MCF 10A (cell line): ENCODE measurements at regions not wholly inside any gene's neighbourhood (a gene's known extent, or its start where the extent isn't known, plus 50 kb on each side); places are given as distances from the start of the nearest gene placed in this dataset.
A peak's percentile ranks its signal among the peaks of the same experiment; 100 is the strongest.

ENCODE experiments used
- BruUV-seq: library from RNA; stranded (reverse); fragments of 400-500 nt; replicated peaks from 2 replicates; lab custom pipeline; 2021; lab: Mats Ljungman, UMichigan
- CTCF ChIA-PET: fragments of 300-600 bp; sonication (Branson Sonifier 250); formaldehyde crosslinking; extraction: SDS; loops from one replicate; lab custom pipeline; 2021; ENCODE audit warnings: antibody characterized with exemption, inconsistent platforms; lab: Yijun Ruan, JAX
- POLR2A ChIA-PET: fragments of 300-600, 350-650 bp; sonication (Branson Sonifier 250); formaldehyde crosslinking; extraction: SDS; loops from one replicate; lab custom pipeline; 2020; ENCODE audit warnings: antibody characterized with exemption, inconsistent platforms; lab: Yijun Ruan, JAX
- DNase-seq: peaks from one replicate; pipeline ENCODE4 v3.0.0-alpha.2; 2018; ENCODE audit not compliant: unreplicated experiment
- H3K27ac Mint-ChIP-seq: one replicate; pipeline ENCODE4 v1.8.0; 2022; ENCODE audit warnings: mild to moderate bottlenecking, low read depth, mixed read lengths; ENCODE audit not compliant: unreplicated experiment
- H3K27me3 Mint-ChIP-seq: one replicate; pipeline ENCODE4 v1.8.0; 2022; ENCODE audit warnings: mixed read lengths; ENCODE audit not compliant: insufficient read depth, unreplicated experiment
- H3K36me3 Mint-ChIP-seq: one replicate; pipeline ENCODE4 v1.8.0; 2022; ENCODE audit warnings: mild to moderate bottlenecking, moderate library complexity, mixed read lengths; ENCODE audit not compliant: insufficient read depth, unreplicated experiment
- H3K4me1 Mint-ChIP-seq: one replicate; pipeline ENCODE4 v1.8.0; 2022; ENCODE audit warnings: mixed read lengths; ENCODE audit not compliant: insufficient read depth, unreplicated experiment
- H3K4me3 Mint-ChIP-seq: one replicate; pipeline ENCODE4 v1.8.0; 2022; ENCODE audit warnings: mild to moderate bottlenecking, moderate library complexity, mixed read lengths; ENCODE audit not compliant: unreplicated experiment
- H3K9me3 Mint-ChIP-seq: one replicate; pipeline ENCODE4 v1.8.0; 2022; ENCODE audit warnings: mixed read lengths; ENCODE audit not compliant: unreplicated experiment
- CTCF ChIP-seq: fragments of 200-600 bp; IDR thresholded peaks from one replicate; pipeline ENCODE4 v1.8.0; 2022; ENCODE audit warnings: antibody characterized with exemption, mild to moderate bottlenecking; ENCODE audit not compliant: unreplicated experiment
- intact Hi-C: fragments of 100-400 bp; cut with micrococcal nuclease; formaldehyde crosslinking; loops from 2 replicates; pipeline ENCODE4 v1.14.1; 2022

DNA sequence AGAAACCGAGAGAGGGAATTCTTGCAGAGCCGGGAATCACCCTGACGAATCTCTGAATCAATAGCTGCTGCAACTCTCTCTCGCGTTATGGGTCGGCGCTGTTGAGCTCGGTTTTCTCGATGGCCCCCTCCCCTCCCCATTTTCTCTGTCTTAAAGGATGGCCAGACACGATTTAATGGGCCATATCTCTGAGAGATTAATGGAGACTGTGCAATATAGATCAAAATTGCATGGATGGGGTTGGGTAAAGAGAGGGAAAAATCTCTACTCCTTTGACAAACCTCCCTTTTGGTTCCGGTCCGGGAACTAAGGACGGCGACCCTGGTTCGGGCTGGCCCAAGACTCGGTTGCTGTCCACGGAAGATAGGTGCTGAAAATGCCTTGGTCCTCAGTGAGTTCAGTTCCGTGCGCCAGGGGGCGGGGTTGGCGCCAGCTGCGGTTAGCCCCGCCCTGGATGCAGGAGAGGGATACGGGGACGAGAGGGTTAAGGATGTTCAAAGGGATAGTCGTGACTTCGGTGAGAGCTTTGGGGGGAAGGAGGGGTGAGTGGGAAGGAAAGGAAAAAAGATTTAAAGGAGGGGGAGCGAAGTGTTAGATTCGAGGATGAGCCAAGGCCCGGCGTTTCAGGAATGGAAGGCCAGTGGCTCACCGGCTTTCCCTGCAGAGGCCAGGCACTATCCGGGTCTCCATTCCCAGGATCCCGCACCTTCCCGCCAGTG is 103.6 kb upstream of the HSD17B12 start:
- no peaks in the 10 kb centered on the region for H3K36me3 Mint-ChIP-seq
- ChIA-PET CTCF (interaction anchor here (0.6 to 3.0 kb wide), 11 partner anchors 8 to 275 kb away, joined by 3 to 15 read pairs (median 4); no protein-coding TSS in a partner anchor), POLR2A (interaction anchor here (0.7 to 1.0 kb wide), 2 partner anchors 10 to 85 kb away, joined by 3 read pairs; no protein-coding TSS in a partner anchor)
- no peaks in the 10 kb centered on the region for H3K9me3 Mint-ChIP-seq
- no peak overlapping the region for H3K4me3 Mint-ChIP-seq
- H3K27ac Mint-ChIP-seq, result no peak overlapping the region
- intact Hi-C loops, result loop anchor here (10.0 kb wide), 2 partner anchors 238 to 278 kb away; no protein-coding TSS in a partner anchor
- H3K27me3 Mint-ChIP-seq, result peaks cover 90% of the 10 kb centered on the region
- no TSS peak for BruUV-seq
- no peak for TF ChIP-seq CTCF
- H3K4me1 Mint-ChIP-seq, result peaks cover 11% of the 10 kb centered on the region
- DNase-seq, result peak; percentile 54

DNA sequence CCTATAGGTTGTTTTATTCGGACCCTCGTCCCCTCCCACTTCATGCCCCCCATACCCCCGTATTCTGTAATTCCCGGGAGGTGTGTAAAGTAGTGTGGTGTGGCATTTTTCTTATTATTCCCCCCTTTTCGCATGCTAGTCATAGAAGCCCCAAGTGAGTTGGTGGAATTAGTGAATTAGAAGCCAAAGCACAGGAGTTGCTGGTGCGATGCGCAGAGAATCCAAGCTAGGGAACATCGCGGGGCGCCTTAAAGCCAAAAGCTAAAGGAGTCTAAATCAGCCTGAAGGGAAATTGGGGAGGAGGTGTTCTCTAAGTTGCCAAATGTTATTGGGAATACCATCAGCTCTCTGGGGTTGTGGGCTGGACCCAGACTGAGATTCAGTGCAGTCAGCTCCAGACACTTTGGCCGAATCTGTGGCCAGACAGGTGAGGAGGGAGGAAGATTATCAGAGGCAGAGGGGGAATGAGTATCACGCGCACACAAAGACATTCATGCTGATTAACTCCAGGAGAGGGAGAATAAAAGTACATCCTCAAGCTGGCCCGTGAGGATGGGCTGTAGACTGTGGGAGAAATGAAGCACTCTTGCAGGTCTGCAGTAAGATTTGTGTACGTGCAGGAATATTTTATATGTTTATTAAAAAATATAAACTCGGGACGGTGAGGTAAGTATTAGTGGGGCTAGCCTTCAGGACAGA is 102.8 kb upstream of the HSD17B12 start:
- Mint-ChIP-seq H3K36me3 (no peaks in the 10 kb centered on the region), H3K4me1 (peaks cover 11% of the 10 kb centered on the region), H3K27ac (no peak overlapping the region), H3K4me3 (no peak overlapping the region), H3K27me3 (peaks cover 90% of the 10 kb centered on the region), H3K9me3 (no peaks in the 10 kb centered on the region)
- no peak for DNase-seq
- intact Hi-C loops, result loop anchor here (10.0 kb wide), 2 partner anchors 237 to 277 kb away; no protein-coding TSS in a partner anchor
- TF ChIP-seq CTCF, result no peak
- POLR2A ChIA-PET, result interaction anchor here (1.4 kb wide), 1 partner anchor 14 kb away, joined by 3 read pairs; no protein-coding TSS in a partner anchor
- no TSS peak for BruUV-seq
- CTCF ChIA-PET, result interaction anchor here (0.7 to 3.0 kb wide), 7 partner anchors 9 to 515 kb away, joined by 3 to 15 read pairs (median 4); no protein-coding TSS in a partner anchor

- intact Hi-C loops, result loop anchor here (10.0 kb wide), 2 partner anchors 236 to 276 kb away; no protein-coding TSS in a partner anchor
- Mint-ChIP-seq H3K4me3 (peak overlapping the region; percentile 65), H3K4me1 (peaks cover 11% of the 10 kb centered on the region), H3K36me3 (no peaks in the 10 kb centered on the region), H3K27me3 (peaks cover 89% of the 10 kb centered on the region), H3K9me3 (no peaks in the 10 kb centered on the region), H3K27ac (no peak overlapping the region)
- ChIA-PET CTCF (interaction anchor here (0.7 to 3.0 kb wide), 5 partner anchors 11 to 1042 kb away, joined by 3 to 15 read pairs (median 3); no protein-coding TSS in a partner anchor), POLR2A (interaction anchor here (1.4 kb wide), 1 partner anchor 13 kb away, joined by 3 read pairs; no protein-coding TSS in a partner anchor)
- BruUV-seq, result no TSS peak
- DNase-seq, result no peak
- peak; percentile 17 for TF ChIP-seq CTCF
Observed at GRCh38 chr11:43578346-43579170, 102.0 kb upstream of the HSD17B12 start.
